RWPE1 (cell line): ENCODE measurements at regions not wholly inside any gene's neighbourhood (a gene's known extent, or its start where the extent isn't known, plus 50 kb on each side); places are given as distances from the start of the nearest gene placed in this dataset.

ENCODE experiments used
- CTCF ChIA-PET: fragments of 350-600 bp; sonication (Branson Sonifier 250); formaldehyde crosslinking; extraction: SDS; loops from one replicate; lab custom pipeline; 2021; lab: Yijun Ruan, JAX
- POLR2A ChIA-PET: fragments of 400-600 bp; formaldehyde crosslinking; extraction: SDS; loops from one replicate; lab custom pipeline; 2020; ENCODE audit warnings: antibody characterized with exemption; ENCODE audit not compliant: low non-redundant PET; lab: Yijun Ruan, JAX
- DNase-seq: peaks from one replicate; pipeline ENCODE4 v3.0.0; 2012; ENCODE audit warnings: low spot score
- H3K27ac ChIP-seq: fragments of 450-650 bp; 2 replicates; pipeline ENCODE4 v1.5.1; 2017
- TF ChIP-seq, protein P1 (sequence below): fragments of 450-650 bp; conservative IDR thresholded peaks from 2 replicates; pipeline ENCODE4 v1.5.1; 2017; ENCODE audit warnings: low read depth, mild to moderate bottlenecking

DNA sequence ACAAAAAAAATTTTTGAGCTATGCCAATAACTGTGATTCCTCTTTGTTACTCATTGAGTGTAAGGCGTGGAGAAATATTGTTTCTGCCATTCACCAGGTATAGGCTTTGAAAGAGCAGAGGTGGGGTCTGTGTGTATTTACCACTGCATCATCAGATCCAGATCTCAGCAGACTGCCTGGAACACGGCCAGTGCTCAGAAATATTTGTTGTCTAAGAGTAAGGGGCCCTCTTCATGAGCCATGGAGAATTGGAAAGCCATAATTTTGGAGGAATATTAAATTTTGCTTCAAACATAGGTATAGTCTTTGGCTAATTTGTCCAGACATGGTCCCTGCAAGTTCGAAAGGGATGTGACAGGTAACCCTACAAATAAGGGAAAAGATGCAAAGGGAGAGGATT, 231.3 kb upstream of the IRF2BP2 start:
- TF ChIP-seq, protein P1, sequence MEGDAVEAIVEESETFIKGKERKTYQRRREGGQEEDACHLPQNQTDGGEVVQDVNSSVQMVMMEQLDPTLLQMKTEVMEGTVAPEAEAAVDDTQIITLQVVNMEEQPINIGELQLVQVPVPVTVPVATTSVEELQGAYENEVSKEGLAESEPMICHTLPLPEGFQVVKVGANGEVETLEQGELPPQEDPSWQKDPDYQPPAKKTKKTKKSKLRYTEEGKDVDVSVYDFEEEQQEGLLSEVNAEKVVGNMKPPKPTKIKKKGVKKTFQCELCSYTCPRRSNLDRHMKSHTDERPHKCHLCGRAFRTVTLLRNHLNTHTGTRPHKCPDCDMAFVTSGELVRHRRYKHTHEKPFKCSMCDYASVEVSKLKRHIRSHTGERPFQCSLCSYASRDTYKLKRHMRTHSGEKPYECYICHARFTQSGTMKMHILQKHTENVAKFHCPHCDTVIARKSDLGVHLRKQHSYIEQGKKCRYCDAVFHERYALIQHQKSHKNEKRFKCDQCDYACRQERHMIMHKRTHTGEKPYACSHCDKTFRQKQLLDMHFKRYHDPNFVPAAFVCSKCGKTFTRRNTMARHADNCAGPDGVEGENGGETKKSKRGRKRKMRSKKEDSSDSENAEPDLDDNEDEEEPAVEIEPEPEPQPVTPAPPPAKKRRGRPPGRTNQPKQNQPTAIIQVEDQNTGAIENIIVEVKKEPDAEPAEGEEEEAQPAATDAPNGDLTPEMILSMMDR: no peak
- no peak for DNase-seq
- POLR2A ChIA-PET: no interaction called here
- no peak overlapping the region for H3K27ac ChIP-seq
- CTCF ChIA-PET: interaction anchor here (0.7 kb wide), 1 partner anchor 33 kb away, joined by 3 read pairs; no protein-coding TSS in a partner anchor

GRCh38 chr1:234840843-234841242, 230.9 kb upstream of the IRF2BP2 start:
- ChIA-PET POLR2A (no interaction called here), CTCF (interaction anchor here (0.7 kb wide), 1 partner anchor 33 kb away, joined by 3 read pairs; no protein-coding TSS in a partner anchor)
- DNase-seq: no peak
- TF ChIP-seq, protein P1: no peak
- H3K27ac ChIP-seq: no peak overlapping the region

GRCh38 chr1:234840253-234840652, 230.3 kb upstream of the IRF2BP2 start:
- ChIA-PET POLR2A (no interaction called here), CTCF (no interaction called here)
- H3K27ac ChIP-seq: no peak overlapping the region
- DNase-seq: no peak
- TF ChIP-seq, protein P1: no peak

DNA sequence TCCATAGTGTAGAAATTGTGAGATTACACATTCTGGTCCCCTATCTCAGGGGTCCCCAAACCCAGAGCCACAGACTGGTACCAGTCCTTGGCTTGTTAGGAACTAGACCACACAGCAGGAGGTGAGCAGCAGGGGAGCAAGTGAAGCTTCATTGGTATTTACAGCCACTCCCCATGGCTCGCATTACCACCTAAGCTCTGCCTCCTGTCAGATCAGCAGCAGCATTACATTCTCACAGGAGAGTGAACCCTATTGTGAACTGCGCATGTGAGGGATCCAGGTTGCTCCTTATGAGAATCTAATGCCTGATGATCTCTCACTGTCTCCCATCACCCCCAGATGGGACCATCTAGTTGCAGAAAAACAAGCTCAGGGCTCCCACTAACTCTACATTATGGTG, 229.7 kb upstream of the IRF2BP2 start:
- ChIA-PET CTCF (no interaction called here), POLR2A (no interaction called here)
- no peak for DNase-seq
- no peak overlapping the region for H3K27ac ChIP-seq
- TF ChIP-seq, protein P1: no peak

DNA sequence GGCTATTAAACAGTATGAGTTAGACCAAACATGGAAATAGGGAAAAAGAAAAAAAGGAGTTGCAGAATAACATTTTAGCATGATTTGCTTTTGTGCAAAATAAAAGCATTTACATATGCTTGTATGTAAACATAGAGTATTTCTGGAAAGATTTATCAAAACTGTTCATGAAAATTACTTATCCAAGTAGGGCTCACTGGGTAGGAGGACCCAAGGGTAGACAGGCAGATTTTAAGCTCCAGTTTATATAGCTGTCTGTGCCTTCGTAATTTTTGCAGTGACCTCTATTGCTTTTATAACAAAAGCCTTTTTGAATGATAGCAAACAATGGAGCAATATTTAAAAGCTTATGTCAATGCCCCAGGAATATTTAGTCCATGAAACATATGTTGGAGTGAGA, 228.8 kb upstream of the IRF2BP2 start:
- H3K27ac ChIP-seq: no peak overlapping the region
- CTCF ChIA-PET: no interaction called here
- TF ChIP-seq, protein P1: no peak
- DNase-seq: no peak
- POLR2A ChIA-PET: no interaction called here

GRCh38 chr1:234838182-234838581, 228.2 kb upstream of the IRF2BP2 start:
- POLR2A ChIA-PET: no interaction called here
- TF ChIP-seq, protein P1: no peak
- CTCF ChIA-PET: no interaction called here
- DNase-seq: no peak
- H3K27ac ChIP-seq: no peak overlapping the region

DNA sequence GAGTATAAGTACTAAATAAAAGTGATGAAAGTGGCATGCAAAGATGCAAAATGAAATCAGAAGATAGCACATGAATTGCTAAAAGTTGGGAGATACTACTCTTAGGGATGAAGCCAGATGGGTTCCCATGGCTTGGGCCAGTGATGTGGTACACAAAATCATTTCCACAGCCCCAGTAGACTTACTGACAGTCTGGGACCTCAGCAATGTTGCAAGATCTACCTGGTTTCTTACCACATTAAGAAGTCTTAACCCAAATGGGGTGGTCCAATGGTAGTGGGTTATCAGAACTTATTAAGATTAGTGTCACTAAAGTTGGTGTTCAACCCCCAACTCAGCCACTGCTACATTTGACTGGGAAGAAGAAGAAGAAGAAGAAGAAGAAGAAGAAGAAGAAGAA, 227.7 kb upstream of the IRF2BP2 start:
- ChIA-PET POLR2A (no interaction called here), CTCF (interaction anchor here (0.7 kb wide), 1 partner anchor 471 kb away, joined by 3 read pairs; no protein-coding TSS in a partner anchor)
- H3K27ac ChIP-seq: no peak overlapping the region
- DNase-seq: no peak
- TF ChIP-seq, protein P1: no peak
